ENCODE measurements at regions not wholly inside any gene's neighbourhood (a gene's known extent, or its start where the extent isn't known, plus 50 kb on each side); places are given as distances from the start of the nearest gene placed in this dataset.
A peak's percentile ranks its signal among the peaks of the same experiment; 100 is the strongest.

GRCh38 chr4:149008415-149009025 is 566.3 kb upstream of the NR3C2 start:
- DNase-seq (ENCODE audit: low read depth): no peak
- H3K4me3 ChIP-seq (ENCODE audit: low read depth, low read length): no peak overlapping the region
- no peak for TF ChIP-seq CTCF (IDR thresholded peaks at IDR 0.05; ENCODE audit: control insufficient read depth, extremely low read depth, insufficient read depth)

- H3K4me3 ChIP-seq (ENCODE audit: low read depth, low read length): no peak overlapping the region
- TF ChIP-seq CTCF (IDR thresholded peaks at IDR 0.05; ENCODE audit: control insufficient read depth, extremely low read depth, insufficient read depth): no peak
- DNase-seq (ENCODE audit: low read depth): no peak
Observed at GRCh38 chr4:149005191-149005590, 563.0 kb upstream of the NR3C2 start.

GRCh38 chr4:148999924-149000323 is 557.7 kb upstream of the NR3C2 start:
- no peak for TF ChIP-seq CTCF (IDR thresholded peaks at IDR 0.05; ENCODE audit: control insufficient read depth, extremely low read depth, insufficient read depth)
- no peak for DNase-seq (ENCODE audit: low read depth)
- H3K4me3 ChIP-seq (ENCODE audit: low read depth, low read length): no peak overlapping the region

GRCh38 chr4:148998719-148999118 is 556.5 kb upstream of the NR3C2 start:
- DNase-seq (ENCODE audit: low read depth): no peak
- H3K4me3 ChIP-seq (ENCODE audit: low read depth, low read length): no peak overlapping the region

GRCh38 chr4:148986951-148987350 is 544.7 kb upstream of the NR3C2 start:
- TF ChIP-seq CTCF (IDR thresholded peaks at IDR 0.05; ENCODE audit: control insufficient read depth, extremely low read depth, insufficient read depth): no peak
- no peak overlapping the region for H3K4me3 ChIP-seq (ENCODE audit: low read depth, low read length)
- peak; percentile 82 for DNase-seq (ENCODE audit: low read depth)

More at GRCh38 chr4:148998719-148999118, 556.5 kb upstream of the NR3C2 start:
- peak; percentile 25; the same call in 1 of the 2 replicates for TF ChIP-seq CTCF (IDR thresholded peaks at IDR 0.05; ENCODE audit: control insufficient read depth, extremely low read depth, insufficient read depth)

GRCh38 chr4:148984951-148985350 is 542.7 kb upstream of the NR3C2 start:
- no peak for DNase-seq (ENCODE audit: low read depth)
- no peak overlapping the region for H3K4me3 ChIP-seq (ENCODE audit: low read depth, low read length)
- no peak for TF ChIP-seq CTCF (IDR thresholded peaks at IDR 0.05; ENCODE audit: control insufficient read depth, extremely low read depth, insufficient read depth)

GRCh38 chr4:148982200-148982599 is 540.0 kb upstream of the NR3C2 start:
- no peak for DNase-seq (ENCODE audit: low read depth)
- no peak overlapping the region for H3K4me3 ChIP-seq (ENCODE audit: low read depth, low read length)
- no peak for TF ChIP-seq CTCF (IDR thresholded peaks at IDR 0.05; ENCODE audit: control insufficient read depth, extremely low read depth, insufficient read depth)

All from LNCaP clone FGC (cell line).